Stimulated activated naive CD8-positive, alpha-beta T cell treated with anti-CD3 and anti-CD28 coated beads, Interleukin-15, Interleukin-2, amounts not matched to agents 100 ng/mL and 50 ng/mL, for 24 hours (primary cell): ENCODE measurements at regions not wholly inside any gene's neighbourhood (a gene's known extent, or its start where the extent isn't known, plus 50 kb on each side); places are given as distances from the start of the nearest gene placed in this dataset.

Experiments used
- H3K27ac Mint-ChIP-seq: one replicate; pipeline ENCODE4 v1.8.0; 2021; ENCODE audit warnings: mild to moderate bottlenecking, mixed read lengths
- H3K27me3 Mint-ChIP-seq: one replicate; pipeline ENCODE4 v1.8.0; 2021; ENCODE audit warnings: mixed read lengths
- H3K36me3 Mint-ChIP-seq: one replicate; pipeline ENCODE4 v1.8.0; 2021; ENCODE audit warnings: low read depth, mixed read lengths
- H3K4me1 Mint-ChIP-seq: one replicate; pipeline ENCODE4 v1.8.0; 2021; ENCODE audit warnings: low read depth, mixed read lengths
- H3K4me3 Mint-ChIP-seq: one replicate; pipeline ENCODE4 v1.8.0; 2021; ENCODE audit warnings: mild to moderate bottlenecking, mixed read lengths
- H3K9me3 Mint-ChIP-seq: one replicate; pipeline ENCODE4 v1.8.0; 2021; ENCODE audit warnings: mixed read lengths

- H3K9me3 Mint-ChIP-seq = peaks cover 4% of the 10 kb centered on the region
- H3K4me1 Mint-ChIP-seq = no peaks in the 10 kb centered on the region
- H3K27me3 Mint-ChIP-seq = no peaks in the 10 kb centered on the region
- H3K27ac Mint-ChIP-seq = no peak overlapping the region
- no peak overlapping the region for H3K4me3 Mint-ChIP-seq
- no peaks in the 10 kb centered on the region for H3K36me3 Mint-ChIP-seq
Measured at GRCh38 chr12:77777274-77777673, 53.4 kb upstream of the NAV3 start.

GRCh38 chr12:77774761-77775160, 55.9 kb upstream of the NAV3 start:
- Mint-ChIP-seq H3K9me3 (peaks cover 9% of the 10 kb centered on the region), H3K4me3 (no peak overlapping the region)

GRCh38 chr12:77772676-77773298, 57.9 kb upstream of the NAV3 start:
- H3K4me1 Mint-ChIP-seq = no peaks in the 10 kb centered on the region
- no peaks in the 10 kb centered on the region for H3K27me3 Mint-ChIP-seq
- no peak overlapping the region for H3K4me3 Mint-ChIP-seq
- no peak overlapping the region for H3K27ac Mint-ChIP-seq
- peaks cover 9% of the 10 kb centered on the region for H3K9me3 Mint-ChIP-seq
- no peaks in the 10 kb centered on the region for H3K36me3 Mint-ChIP-seq

More at GRCh38 chr12:77774761-77775160, 55.9 kb upstream of the NAV3 start:
- Mint-ChIP-seq H3K4me1 (no peaks in the 10 kb centered on the region), H3K27ac (no peak overlapping the region), H3K36me3 (no peaks in the 10 kb centered on the region), H3K27me3 (no peaks in the 10 kb centered on the region)

- H3K4me3 Mint-ChIP-seq = no peak overlapping the region
- no peak overlapping the region for H3K27ac Mint-ChIP-seq
- no peaks in the 10 kb centered on the region for H3K27me3 Mint-ChIP-seq
- H3K4me1 Mint-ChIP-seq = no peaks in the 10 kb centered on the region
- no peaks in the 10 kb centered on the region for H3K36me3 Mint-ChIP-seq
- H3K9me3 Mint-ChIP-seq = peaks cover 12% of the 10 kb centered on the region
Measured at GRCh38 chr12:77768558-77768957, 62.1 kb upstream of the NAV3 start.

GRCh38 chr12:77767756-77768343, 62.8 kb upstream of the NAV3 start:
- Mint-ChIP-seq H3K27me3 (no peaks in the 10 kb centered on the region), H3K36me3 (no peaks in the 10 kb centered on the region), H3K27ac (no peak overlapping the region), H3K4me3 (no peak overlapping the region), H3K4me1 (no peaks in the 10 kb centered on the region), H3K9me3 (peaks cover 15% of the 10 kb centered on the region)

- H3K36me3 Mint-ChIP-seq = no peaks in the 10 kb centered on the region
- peaks cover 16% of the 10 kb centered on the region for H3K9me3 Mint-ChIP-seq
- H3K4me1 Mint-ChIP-seq = no peaks in the 10 kb centered on the region
- no peak overlapping the region for H3K27ac Mint-ChIP-seq
- H3K27me3 Mint-ChIP-seq = no peaks in the 10 kb centered on the region
- no peak overlapping the region for H3K4me3 Mint-ChIP-seq
Measured at GRCh38 chr12:77767335-77767734, 63.4 kb upstream of the NAV3 start.

- H3K27ac Mint-ChIP-seq = no peak overlapping the region
- no peak overlapping the region for H3K4me3 Mint-ChIP-seq
- no peaks in the 10 kb centered on the region for H3K4me1 Mint-ChIP-seq
- no peaks in the 10 kb centered on the region for H3K36me3 Mint-ChIP-seq
- H3K27me3 Mint-ChIP-seq = no peaks in the 10 kb centered on the region
- peaks cover 16% of the 10 kb centered on the region for H3K9me3 Mint-ChIP-seq
Measured at GRCh38 chr12:77766224-77766623, 64.5 kb upstream of the NAV3 start.

- Mint-ChIP-seq H3K36me3 (no peaks in the 10 kb centered on the region), H3K9me3 (peaks cover 19% of the 10 kb centered on the region), H3K27ac (no peak overlapping the region), H3K4me3 (no peak overlapping the region), H3K4me1 (no peaks in the 10 kb centered on the region), H3K27me3 (no peaks in the 10 kb centered on the region)
Measured at GRCh38 chr12:77761286-77761685, 69.4 kb upstream of the NAV3 start.

GRCh38 chr12:77760271-77761025, 70.2 kb upstream of the NAV3 start:
- no peaks in the 10 kb centered on the region for H3K4me1 Mint-ChIP-seq
- no peak overlapping the region for H3K4me3 Mint-ChIP-seq
- H3K27me3 Mint-ChIP-seq = no peaks in the 10 kb centered on the region
- H3K9me3 Mint-ChIP-seq = peaks cover 14% of the 10 kb centered on the region
- H3K27ac Mint-ChIP-seq = no peak overlapping the region
- no peaks in the 10 kb centered on the region for H3K36me3 Mint-ChIP-seq

- H3K4me1 Mint-ChIP-seq = no peaks in the 10 kb centered on the region
- H3K9me3 Mint-ChIP-seq = no peaks in the 10 kb centered on the region
- H3K27me3 Mint-ChIP-seq = no peaks in the 10 kb centered on the region
- H3K27ac Mint-ChIP-seq = no peak overlapping the region
- no peaks in the 10 kb centered on the region for H3K36me3 Mint-ChIP-seq
- H3K4me3 Mint-ChIP-seq = no peak overlapping the region
Measured at GRCh38 chr12:77754086-77754485, 76.6 kb upstream of the NAV3 start.

- Mint-ChIP-seq H3K4me1 (no peaks in the 10 kb centered on the region), H3K27ac (no peak overlapping the region), H3K4me3 (no peak overlapping the region), H3K27me3 (no peaks in the 10 kb centered on the region), H3K9me3 (no peaks in the 10 kb centered on the region), H3K36me3 (no peaks in the 10 kb centered on the region)
Measured at GRCh38 chr12:77751939-77752338, 78.8 kb upstream of the NAV3 start.

GRCh38 chr12:77746096-77746495, 84.6 kb upstream of the NAV3 start:
- H3K9me3 Mint-ChIP-seq = peaks cover 13% of the 10 kb centered on the region
- no peaks in the 10 kb centered on the region for H3K27me3 Mint-ChIP-seq
- H3K4me3 Mint-ChIP-seq = no peak overlapping the region
- H3K27ac Mint-ChIP-seq = no peak overlapping the region
- no peaks in the 10 kb centered on the region for H3K36me3 Mint-ChIP-seq
- no peaks in the 10 kb centered on the region for H3K4me1 Mint-ChIP-seq

- peaks cover 14% of the 10 kb centered on the region for H3K9me3 Mint-ChIP-seq
- H3K4me3 Mint-ChIP-seq = no peak overlapping the region
- H3K27ac Mint-ChIP-seq = no peak overlapping the region
- H3K27me3 Mint-ChIP-seq = no peaks in the 10 kb centered on the region
- no peaks in the 10 kb centered on the region for H3K4me1 Mint-ChIP-seq
- no peaks in the 10 kb centered on the region for H3K36me3 Mint-ChIP-seq
Measured at GRCh38 chr12:77745624-77746023, 85.1 kb upstream of the NAV3 start.

GRCh38 chr12:77742631-77743030, 88.1 kb upstream of the NAV3 start:
- Mint-ChIP-seq H3K4me1 (no peaks in the 10 kb centered on the region), H3K27me3 (no peaks in the 10 kb centered on the region), H3K9me3 (peaks cover 25% of the 10 kb centered on the region), H3K27ac (no peak overlapping the region), H3K36me3 (no peaks in the 10 kb centered on the region), H3K4me3 (no peak overlapping the region)

- Mint-ChIP-seq H3K4me3 (no peak overlapping the region), H3K27ac (no peak overlapping the region), H3K36me3 (no peaks in the 10 kb centered on the region), H3K9me3 (peaks cover 25% of the 10 kb centered on the region), H3K27me3 (no peaks in the 10 kb centered on the region), H3K4me1 (no peaks in the 10 kb centered on the region)
Measured at GRCh38 chr12:77741974-77742517, 88.6 kb upstream of the NAV3 start.
